SK-N-MC (cell line): ENCODE measurements at regions not wholly inside any gene's neighbourhood (a gene's known extent, or its start where the extent isn't known, plus 50 kb on each side); places are given as distances from the start of the nearest gene placed in this dataset.

Experiments used
- EZH2 ChIP-seq: fragments of 200-600 bp; sonication (generic); IDR thresholded peaks from one replicate; pipeline ENCODE4 v1.6.1; 2017; ENCODE audit warnings: antibody characterized with exemption
- FOXP2 ChIP-seq: optimal IDR thresholded peaks from 2 replicates; pipeline ENCODE3; 2011; ENCODE audit warnings: mild to moderate bottlenecking, moderate library complexity; ENCODE audit not compliant: insufficient read depth; ENCODE audit errors: extremely low read length, control extremely low read depth
- POLR2AphosphoS5 ChIP-seq: IDR thresholded peaks from 2 replicates; pipeline ENCODE4 v1.6.1; 2012; ENCODE audit warnings: mild to moderate bottlenecking, low read depth, low read length, borderline replicate concordance

DNA sequence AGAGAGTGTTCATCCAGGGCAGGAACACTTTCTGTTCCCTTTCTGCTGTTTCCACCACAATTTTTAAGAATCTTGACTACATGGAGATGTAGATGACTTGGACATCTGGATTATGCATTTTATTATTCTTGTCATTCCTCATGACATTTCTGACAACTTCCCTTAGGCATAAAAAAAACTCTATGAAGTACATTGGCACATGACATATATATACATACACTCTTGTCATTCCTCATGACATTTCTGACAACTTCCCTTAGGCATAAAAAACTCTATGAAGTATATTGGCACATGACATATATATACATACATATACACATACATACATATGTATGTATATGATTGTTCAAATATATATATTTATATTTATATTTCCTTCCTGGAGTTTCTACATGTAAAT lies 531.5 kb downstream of the COL12A1 start:
- no peak for TF ChIP-seq FOXP2
- no peak for TF ChIP-seq POLR2AphosphoS5
- TF ChIP-seq EZH2, result no peak
